ENCODE measurements at regions not wholly inside any gene's neighbourhood (a gene's known extent, or its start where the extent isn't known, plus 50 kb on each side); places are given as distances from the start of the nearest gene placed in this dataset.
A peak's percentile ranks its signal among the peaks of the same experiment; 100 is the strongest.
"Not testable (repeated sequence)": the region's sequence is repeated elsewhere in the genome, so short reads cannot be mapped to it uniquely, and the experiment has no call there.

GRCh38 chr5:87784879-87785495 is 372.3 kb upstream of the CCNH start:
- DNase-seq: no peak

- no peak for DNase-seq
Observed at GRCh38 chr5:87784311-87784710, 371.6 kb upstream of the CCNH start.

GRCh38 chr5:87782916-87783315 is 370.2 kb upstream of the CCNH start:
- no peak for DNase-seq

- no peak for DNase-seq
Observed at GRCh38 chr5:87781976-87782375, 369.2 kb upstream of the CCNH start.

- DNase-seq: peak; percentile 89
Observed at GRCh38 chr5:87780831-87781760, 368.4 kb upstream of the CCNH start.

- no peak for DNase-seq
Observed at GRCh38 chr5:87778876-87779275, 366.1 kb upstream of the CCNH start.

- DNase-seq: no peak
Observed at GRCh38 chr5:87777877-87778276, 365.1 kb upstream of the CCNH start.

GRCh38 chr5:87776785-87777184 is 364.1 kb upstream of the CCNH start:
- DNase-seq: no peak

- DNase-seq: not testable (repeated sequence)
Observed at GRCh38 chr5:87776302-87776701, 363.6 kb upstream of the CCNH start.

GRCh38 chr5:87775228-87775627 is 362.5 kb upstream of the CCNH start:
- DNase-seq: no peak

- no peak for DNase-seq
Observed at GRCh38 chr5:87774804-87775203, 362.1 kb upstream of the CCNH start.

GRCh38 chr5:87770601-87771121 is 357.9 kb upstream of the CCNH start:
- DNase-seq: no peak

- DNase-seq: no peak
Observed at GRCh38 chr5:87770016-87770570, 357.4 kb upstream of the CCNH start.

GRCh38 chr5:87769157-87769556 is 356.4 kb upstream of the CCNH start:
- no peak for DNase-seq

- DNase-seq: no peak
Observed at GRCh38 chr5:87768190-87768589, 355.5 kb upstream of the CCNH start.

- no peak for DNase-seq
Observed at GRCh38 chr5:87765009-87765408, 352.3 kb upstream of the CCNH start.

- no peak for DNase-seq
Observed at GRCh38 chr5:87762631-87763030, 349.9 kb upstream of the CCNH start.

GRCh38 chr5:87756951-87757350 is 344.2 kb upstream of the CCNH start:
- no peak for DNase-seq

GRCh38 chr5:87755360-87755759 is 342.6 kb upstream of the CCNH start:
- DNase-seq: no peak

- DNase-seq: no peak
Observed at GRCh38 chr5:87754009-87754757, 341.5 kb upstream of the CCNH start.

GRCh38 chr5:87752362-87752761 is 339.6 kb upstream of the CCNH start:
- no peak for DNase-seq

GRCh38 chr5:87751824-87752223 is 339.1 kb upstream of the CCNH start:
- DNase-seq: no peak

Data from left kidney (tissue), 1 donor.